Panc1 (cell line): ENCODE measurements at regions not wholly inside any gene's neighbourhood (a gene's known extent, or its start where the extent isn't known, plus 50 kb on each side); places are given as distances from the start of the nearest gene placed in this dataset.

ENCODE experiments used
- ATAC-seq: fragments of 200-7000 bp; cut with Tn5 transposase; 2 replicates; pipeline ENCODE4 v1.9.1; 2020; ENCODE audit warnings: mild to moderate bottlenecking, moderate library complexity
- BruUV-seq: library from RNA; stranded (reverse); fragments of 400-500 nt; replicated peaks from 2 replicates; lab custom pipeline; 2021; lab: Mats Ljungman, UMichigan
- CTCF ChIA-PET: fragments of 300-600 bp; sonication (Branson Sonifier 250); formaldehyde crosslinking; loops from one replicate; lab custom pipeline; 2022; ENCODE audit warnings: antibody characterized with exemption; lab: Charles Lee
- POLR2A ChIA-PET: fragments of 300-600 bp; sonication (Branson Sonifier 250); formaldehyde crosslinking; loops from one replicate; lab custom pipeline; 2022; ENCODE audit warnings: antibody characterized with exemption; lab: Charles Lee
- DNase-seq: peaks from one replicate; pipeline ENCODE4 v3.0.0-alpha.2; 2010; ENCODE audit warnings: low read depth, low spot score
- H3K27ac ChIP-seq: 2 replicates; pipeline ENCODE4 v1.5.1; 2011; ENCODE audit warnings: mild to moderate bottlenecking, low read length, inconsistent platforms
- H3K27me3 ChIP-seq: fragments of 200-500 bp; sonication (Bioruptor generic); 2 replicates; pipeline ENCODE4 v1.6.0; 2014; ENCODE audit warnings: low read length, inconsistent platforms; ENCODE audit not compliant: control insufficient read depth, insufficient read depth
- H3K36me3 ChIP-seq: fragments of 200-500 bp; sonication (Bioruptor generic); 2 replicates; pipeline ENCODE4 v1.5.1; 2014; ENCODE audit warnings: inconsistent platforms, mild to moderate bottlenecking, low read length, moderate library complexity; ENCODE audit not compliant: control insufficient read depth, insufficient read depth
- H3K4me1 ChIP-seq: 2 replicates; pipeline ENCODE4 v1.5.1; 2011; ENCODE audit warnings: inconsistent platforms, mild to moderate bottlenecking, low read length, moderate library complexity; ENCODE audit not compliant: control insufficient read depth, insufficient read depth
- H3K4me3 ChIP-seq, 2 experiments: 2 replicates each; pipeline ENCODE4 v1.5.1; 2011 to 2012; ENCODE audit warnings: low read depth in 2 of 2, low read length in 2 of 2, mild to moderate bottlenecking in 2 of 2, inconsistent platforms in 1 of 2, moderate library complexity in 1 of 2
- H3K9me3 ChIP-seq: fragments of 200-500 bp; sonication (Bioruptor generic); 2 replicates; pipeline ENCODE4 v1.5.1; 2014; ENCODE audit warnings: low read depth, mild to moderate bottlenecking, inconsistent platforms, low read length, moderate library complexity; ENCODE audit not compliant: control insufficient read depth, insufficient read depth
- CTCF ChIP-seq: fragments of 450-650 bp; IDR thresholded peaks from 2 replicates; pipeline ENCODE4 v1.5.1; 2017; ENCODE audit warnings: mild to moderate bottlenecking
- POLR2AphosphoS5 ChIP-seq: IDR thresholded peaks from 2 replicates; pipeline ENCODE4 v1.6.1; 2012; ENCODE audit warnings: mild to moderate bottlenecking, low read depth, low read length, moderate library complexity
- REST ChIP-seq, 2 experiments: IDR thresholded peaks; 2 replicates each; pipeline ENCODE4 v1.6.1; 2011 to 2012; ENCODE audit warnings: low read depth in 2 of 2, control low read depth in 1 of 2, low read length in 1 of 2, mild to moderate bottlenecking in 1 of 2, moderate library complexity in 1 of 2; ENCODE audit not compliant: insufficient read depth in 1 of 2
- SIN3A ChIP-seq: IDR thresholded peaks from 2 replicates; pipeline ENCODE4 v1.6.1; 2012; ENCODE audit warnings: low read depth, mild to moderate bottlenecking, low read length, moderate library complexity, borderline replicate concordance; ENCODE audit not compliant: insufficient read depth
- TCF7L2 ChIP-seq: IDR thresholded peaks from 2 replicates; pipeline ENCODE4 v1.6.1; 2011; ENCODE audit warnings: mild to moderate bottlenecking, low read depth, low read length, inconsistent platforms
- in situ Hi-C: cut with HindIII; loops from 2 replicates; pipeline ENCODE4 v1.10.0; 2016; ENCODE audit warnings: low sequenced_read_pairs, low pct_unique_long_range_greater_than_20kb
- intact Hi-C: fragments of 100-400 bp; cut with micrococcal nuclease; formaldehyde crosslinking; loops from one replicate; pipeline ENCODE4 v1.10.0; 2022; ENCODE audit not compliant: unreplicated experiment

- ChIA-PET CTCF (no interaction called here), POLR2A (no interaction called here)
- TF ChIP-seq SIN3A (no peak), TCF7L2 (no peak), POLR2AphosphoS5 (no peak), CTCF (no peak), REST (IDR thresholded peaks at IDR 0.05; ENCODE audit: insufficient read depth in 1 of 2, low read depth in 2 of 2, low read length in 1 of 2) (no peak)
Observed at GRCh38 chr13:54852831-54853230, 1824.2 kb downstream of the OLFM4 start.

GRCh38 chr13:54859827-54860226 lies 1831.2 kb downstream of the OLFM4 start:
- DNase-seq (no peak), ATAC-seq (no peak)
- H3K4me1 ChIP-seq = no peaks in the 10 kb centered on the region
- H3K27me3 ChIP-seq = no peaks in the 10 kb centered on the region
- H3K36me3 ChIP-seq = no peaks in the 10 kb centered on the region
- no TSS peak for BruUV-seq
- H3K27ac ChIP-seq = no peak overlapping the region
- H3K4me3 ChIP-seq = no peak overlapping the region
- no peaks in the 10 kb centered on the region for H3K9me3 ChIP-seq
- TF ChIP-seq TCF7L2 = no peak
- no peak for TF ChIP-seq SIN3A
- no peak for TF ChIP-seq POLR2AphosphoS5
- no peak for TF ChIP-seq CTCF
- TF ChIP-seq REST (IDR thresholded peaks at IDR 0.05; ENCODE audit: insufficient read depth in 1 of 2, low read depth in 2 of 2, low read length in 1 of 2) = no peak
- in situ Hi-C loops = no loop called here
- POLR2A ChIA-PET = no interaction called here
- intact Hi-C loops = no loop called here
- CTCF ChIA-PET = no interaction called here

More at GRCh38 chr13:54852831-54853230, 1824.2 kb downstream of the OLFM4 start:
- ATAC-seq (no peak), DNase-seq (no peak)
- H3K36me3 ChIP-seq = no peaks in the 10 kb centered on the region
- H3K4me1 ChIP-seq = no peaks in the 10 kb centered on the region
- no peak overlapping the region for H3K27ac ChIP-seq
- H3K27me3 ChIP-seq = no peaks in the 10 kb centered on the region
- no peak overlapping the region for H3K4me3 ChIP-seq
- in situ Hi-C loops (no loop called here), intact Hi-C loops (no loop called here)
- no TSS peak for BruUV-seq
- H3K9me3 ChIP-seq = no peaks in the 10 kb centered on the region
